GM23338 (cell line): ENCODE measurements at regions not wholly inside any gene's neighbourhood (a gene's known extent, or its start where the extent isn't known, plus 50 kb on each side); places are given as distances from the start of the nearest gene placed in this dataset.

ENCODE experiments used
- ATAC-seq: fragments of 200-7000 bp; cut with Tn5 transposase; 3 replicates; pipeline ENCODE4 v1.9.1; 2020
- DNase-seq: peaks from one replicate; pipeline ENCODE4 v3.0.0-alpha.2; 2015; ENCODE audit warnings: low spot score
- H2AFZ ChIP-seq: fragments of 200-600 bp; sonication (generic); 2 replicates; pipeline ENCODE4 v1.8.0; 2016; ENCODE audit warnings: antibody characterized with exemption, mild to moderate bottlenecking, moderate library complexity
- H3F3A ChIP-seq: fragments of 200-600 bp; sonication (generic); replicated peaks from 2 replicates; pipeline ENCODE4 v1.8.0; 2017; ENCODE audit warnings: antibody characterized with exemption, mixed run types, low read depth
- H3K27ac ChIP-seq: fragments of 200-600 bp; sonication (generic); 2 replicates; pipeline ENCODE4 v1.6.1; 2016; ENCODE audit warnings: low read depth
- H3K27me3 ChIP-seq: fragments of 200-600 bp; sonication (generic); 2 replicates; pipeline ENCODE4 v1.8.0; 2016; ENCODE audit warnings: mild to moderate bottlenecking, mixed run types, moderate library complexity; ENCODE audit not compliant: insufficient read depth
- H3K36me3 ChIP-seq: fragments of 200-600 bp; sonication (generic); 2 replicates; pipeline ENCODE4 v1.8.0; 2016; ENCODE audit warnings: mild to moderate bottlenecking; ENCODE audit not compliant: insufficient read depth
- H3K4me1 ChIP-seq: fragments of 200-600 bp; sonication (generic); 2 replicates; pipeline ENCODE4 v1.8.0; 2016; ENCODE audit warnings: mild to moderate bottlenecking, moderate library complexity; ENCODE audit not compliant: insufficient read depth
- H3K4me2 ChIP-seq: fragments of 200-600 bp; sonication (generic); 2 replicates; pipeline ENCODE4 v1.7.1; 2017; ENCODE audit warnings: mixed run types
- H3K4me3 ChIP-seq: fragments of 200-600 bp; sonication (generic); 2 replicates; pipeline ENCODE4 v1.6.1; 2016; ENCODE audit warnings: mixed run types
- H3K79me2 ChIP-seq: fragments of 200-600 bp; sonication (generic); replicated peaks from 2 replicates; pipeline ENCODE4 v1.8.0; 2017; ENCODE audit warnings: mild to moderate bottlenecking; ENCODE audit not compliant: insufficient read depth
- H3K9me2 ChIP-seq: fragments of 200-600 bp; sonication (generic); 2 replicates; pipeline ENCODE4 v1.8.0; 2017; ENCODE audit not compliant: insufficient read depth
- H4K20me1 ChIP-seq: fragments of 200-600 bp; sonication (generic); replicated peaks from 2 replicates; pipeline ENCODE4 v1.8.0; 2017; ENCODE audit warnings: mild to moderate bottlenecking; ENCODE audit not compliant: insufficient read depth
- H3K27ac Mint-ChIP-seq: 2 replicates; pipeline ENCODE4 v1.8.0; 2020; ENCODE audit warnings: inconsistent platforms, mild to moderate bottlenecking, moderate library complexity, mixed read lengths
- H3K27me3 Mint-ChIP-seq: 3 replicates; pipeline ENCODE4 v1.8.0; 2022; ENCODE audit warnings: low read depth, mild to moderate bottlenecking, moderate library complexity, mixed read lengths, inconsistent platforms; ENCODE audit not compliant: insufficient read depth, poor library complexity
- H3K36me3 Mint-ChIP-seq: 3 replicates; pipeline ENCODE4 v1.8.0; 2021; ENCODE audit warnings: low read depth, mild to moderate bottlenecking, inconsistent platforms, moderate library complexity, mixed read lengths
- H3K4me1 Mint-ChIP-seq: 3 replicates; pipeline ENCODE4 v1.8.0; 2020; ENCODE audit warnings: mild to moderate bottlenecking, inconsistent platforms, mixed read lengths
- H3K4me3 Mint-ChIP-seq: 3 replicates; pipeline ENCODE4 v1.8.0; 2021; ENCODE audit warnings: moderate library complexity, mild to moderate bottlenecking, inconsistent platforms, mixed read lengths
- H3K9me3 Mint-ChIP-seq: 3 replicates; pipeline ENCODE4 v1.8.0; 2020; ENCODE audit warnings: moderate library complexity, mild to moderate bottlenecking, inconsistent platforms, mixed read lengths
- CREB1 ChIP-seq: fragments of 250-450 bp; sonication (Bioruptor Pico); IDR thresholded peaks from 2 replicates; pipeline ENCODE4 v1.5.0; 2020; ENCODE audit warnings: low read depth, mild to moderate bottlenecking, moderate library complexity
- EZH2phosphoT487 ChIP-seq: fragments of 200-600 bp; sonication (generic); IDR thresholded peaks from one replicate; pipeline ENCODE4 v1.8.1; 2018; ENCODE audit warnings: antibody characterized with exemption; ENCODE audit not compliant: unreplicated experiment
- JUNB ChIP-seq: IDR thresholded peaks from one replicate; pipeline ENCODE4 v1.6.1; 2016; ENCODE audit warnings: antibody characterized with exemption; ENCODE audit not compliant: unreplicated experiment
- POLR2AphosphoS5 ChIP-seq: IDR thresholded peaks from 2 replicates; pipeline ENCODE4 v1.6.1; 2016; ENCODE audit warnings: antibody characterized with exemption, low read depth
- STAT1 ChIP-seq: IDR thresholded peaks from one replicate; pipeline ENCODE4 v1.6.1; 2016; ENCODE audit warnings: antibody characterized with exemption; ENCODE audit not compliant: unreplicated experiment
- ZNF114 ChIP-seq: fragments of 250-450 bp; sonication (Bioruptor Pico); IDR thresholded peaks from 2 replicates; pipeline ENCODE4 v1.5.0; 2020; ENCODE audit warnings: mild to moderate bottlenecking, moderate library complexity
- ZNF331 ChIP-seq: fragments of 250-450 bp; sonication (Bioruptor Pico); IDR thresholded peaks from 2 replicates; pipeline ENCODE4 v1.5.0; 2020; ENCODE audit warnings: low read depth, mild to moderate bottlenecking, moderate library complexity
- TF ChIP-seq, protein P1 (sequence below): IDR thresholded peaks from 2 replicates; pipeline ENCODE4 v1.6.1; 2016; ENCODE audit warnings: antibody characterized with exemption
- TF ChIP-seq, protein P2 (sequence below): IDR thresholded peaks from one replicate; pipeline ENCODE4 v1.6.1; 2018; ENCODE audit warnings: antibody characterized with exemption; ENCODE audit not compliant: unreplicated experiment
- TF ChIP-seq, protein P3 (sequence below), 2 experiments: fragments of 200-600 bp in 1 of 2; sonication (generic) in 1 of 2; conservative IDR thresholded peaks; 2 replicates each; pipeline versions ENCODE4 v1.5.1 to v1.6.1; 2016 to 2017; ENCODE audit warnings: antibody characterized with exemption in 2 of 2, low read depth in 2 of 2, mild to moderate bottlenecking in 2 of 2, moderate library complexity in 1 of 2
- TF ChIP-seq, protein P4 (sequence below): fragments of 250-450 bp; sonication (Bioruptor Pico); IDR thresholded peaks from 2 replicates; pipeline ENCODE4 v1.5.0; 2020; ENCODE audit warnings: mild to moderate bottlenecking, moderate library complexity

DNA sequence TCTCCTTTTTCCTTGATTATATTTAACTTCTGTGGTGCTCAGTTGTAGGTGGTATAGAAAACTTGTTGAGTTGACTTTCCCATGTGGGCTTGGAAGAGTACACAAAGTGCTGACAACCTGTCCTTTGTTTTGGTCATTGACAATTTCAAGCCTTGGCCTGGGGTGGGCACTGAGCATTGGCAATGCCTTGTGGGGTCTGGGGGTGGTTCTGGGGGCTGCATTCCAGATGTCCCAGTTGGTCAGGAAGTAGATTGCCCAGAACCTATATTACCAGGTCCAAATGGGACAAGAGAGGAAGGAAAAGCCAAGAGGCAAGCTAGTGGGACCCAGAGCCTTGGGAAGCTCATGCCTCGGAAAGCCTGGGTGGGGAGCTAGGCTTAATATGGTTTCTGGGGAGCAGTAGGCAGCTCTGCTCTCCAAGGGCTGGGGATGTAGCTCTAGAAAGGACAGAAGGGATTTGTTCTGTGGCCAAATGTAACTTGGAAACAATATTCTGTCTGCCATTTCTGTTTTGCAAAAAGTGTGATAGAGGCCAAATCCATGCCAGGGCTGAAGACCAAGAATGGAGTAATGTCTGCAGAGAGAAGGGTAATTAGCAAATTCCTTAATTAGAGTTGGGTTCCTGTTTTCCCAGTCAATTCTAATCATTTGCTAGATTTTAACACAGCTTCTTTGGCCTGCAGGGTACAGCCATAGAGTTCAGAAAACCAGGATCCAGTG lies 87.4 kb downstream of the SLC4A3 start (continued):
- TF ChIP-seq, protein P1, sequence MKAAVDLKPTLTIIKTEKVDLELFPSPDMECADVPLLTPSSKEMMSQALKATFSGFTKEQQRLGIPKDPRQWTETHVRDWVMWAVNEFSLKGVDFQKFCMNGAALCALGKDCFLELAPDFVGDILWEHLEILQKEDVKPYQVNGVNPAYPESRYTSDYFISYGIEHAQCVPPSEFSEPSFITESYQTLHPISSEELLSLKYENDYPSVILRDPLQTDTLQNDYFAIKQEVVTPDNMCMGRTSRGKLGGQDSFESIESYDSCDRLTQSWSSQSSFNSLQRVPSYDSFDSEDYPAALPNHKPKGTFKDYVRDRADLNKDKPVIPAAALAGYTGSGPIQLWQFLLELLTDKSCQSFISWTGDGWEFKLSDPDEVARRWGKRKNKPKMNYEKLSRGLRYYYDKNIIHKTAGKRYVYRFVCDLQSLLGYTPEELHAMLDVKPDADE = no peak
- TF ChIP-seq ZNF114 (CRISPR knock-in tag) (no peak), JUNB (no peak), CREB1 (CRISPR knock-in tag) (no peak), ZNF331 (no peak)
- TF ChIP-seq, protein P2, sequence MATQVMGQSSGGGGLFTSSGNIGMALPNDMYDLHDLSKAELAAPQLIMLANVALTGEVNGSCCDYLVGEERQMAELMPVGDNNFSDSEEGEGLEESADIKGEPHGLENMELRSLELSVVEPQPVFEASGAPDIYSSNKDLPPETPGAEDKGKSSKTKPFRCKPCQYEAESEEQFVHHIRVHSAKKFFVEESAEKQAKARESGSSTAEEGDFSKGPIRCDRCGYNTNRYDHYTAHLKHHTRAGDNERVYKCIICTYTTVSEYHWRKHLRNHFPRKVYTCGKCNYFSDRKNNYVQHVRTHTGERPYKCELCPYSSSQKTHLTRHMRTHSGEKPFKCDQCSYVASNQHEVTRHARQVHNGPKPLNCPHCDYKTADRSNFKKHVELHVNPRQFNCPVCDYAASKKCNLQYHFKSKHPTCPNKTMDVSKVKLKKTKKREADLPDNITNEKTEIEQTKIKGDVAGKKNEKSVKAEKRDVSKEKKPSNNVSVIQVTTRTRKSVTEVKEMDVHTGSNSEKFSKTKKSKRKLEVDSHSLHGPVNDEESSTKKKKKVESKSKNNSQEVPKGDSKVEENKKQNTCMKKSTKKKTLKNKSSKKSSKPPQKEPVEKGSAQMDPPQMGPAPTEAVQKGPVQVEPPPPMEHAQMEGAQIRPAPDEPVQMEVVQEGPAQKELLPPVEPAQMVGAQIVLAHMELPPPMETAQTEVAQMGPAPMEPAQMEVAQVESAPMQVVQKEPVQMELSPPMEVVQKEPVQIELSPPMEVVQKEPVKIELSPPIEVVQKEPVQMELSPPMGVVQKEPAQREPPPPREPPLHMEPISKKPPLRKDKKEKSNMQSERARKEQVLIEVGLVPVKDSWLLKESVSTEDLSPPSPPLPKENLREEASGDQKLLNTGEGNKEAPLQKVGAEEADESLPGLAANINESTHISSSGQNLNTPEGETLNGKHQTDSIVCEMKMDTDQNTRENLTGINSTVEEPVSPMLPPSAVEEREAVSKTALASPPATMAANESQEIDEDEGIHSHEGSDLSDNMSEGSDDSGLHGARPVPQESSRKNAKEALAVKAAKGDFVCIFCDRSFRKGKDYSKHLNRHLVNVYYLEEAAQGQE = no peak
- TF ChIP-seq, protein P3, sequence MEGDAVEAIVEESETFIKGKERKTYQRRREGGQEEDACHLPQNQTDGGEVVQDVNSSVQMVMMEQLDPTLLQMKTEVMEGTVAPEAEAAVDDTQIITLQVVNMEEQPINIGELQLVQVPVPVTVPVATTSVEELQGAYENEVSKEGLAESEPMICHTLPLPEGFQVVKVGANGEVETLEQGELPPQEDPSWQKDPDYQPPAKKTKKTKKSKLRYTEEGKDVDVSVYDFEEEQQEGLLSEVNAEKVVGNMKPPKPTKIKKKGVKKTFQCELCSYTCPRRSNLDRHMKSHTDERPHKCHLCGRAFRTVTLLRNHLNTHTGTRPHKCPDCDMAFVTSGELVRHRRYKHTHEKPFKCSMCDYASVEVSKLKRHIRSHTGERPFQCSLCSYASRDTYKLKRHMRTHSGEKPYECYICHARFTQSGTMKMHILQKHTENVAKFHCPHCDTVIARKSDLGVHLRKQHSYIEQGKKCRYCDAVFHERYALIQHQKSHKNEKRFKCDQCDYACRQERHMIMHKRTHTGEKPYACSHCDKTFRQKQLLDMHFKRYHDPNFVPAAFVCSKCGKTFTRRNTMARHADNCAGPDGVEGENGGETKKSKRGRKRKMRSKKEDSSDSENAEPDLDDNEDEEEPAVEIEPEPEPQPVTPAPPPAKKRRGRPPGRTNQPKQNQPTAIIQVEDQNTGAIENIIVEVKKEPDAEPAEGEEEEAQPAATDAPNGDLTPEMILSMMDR (conservative IDR thresholded peaks at IDR 0.05; ENCODE audit: low read depth in 2 of 2) = no peak

DNA sequence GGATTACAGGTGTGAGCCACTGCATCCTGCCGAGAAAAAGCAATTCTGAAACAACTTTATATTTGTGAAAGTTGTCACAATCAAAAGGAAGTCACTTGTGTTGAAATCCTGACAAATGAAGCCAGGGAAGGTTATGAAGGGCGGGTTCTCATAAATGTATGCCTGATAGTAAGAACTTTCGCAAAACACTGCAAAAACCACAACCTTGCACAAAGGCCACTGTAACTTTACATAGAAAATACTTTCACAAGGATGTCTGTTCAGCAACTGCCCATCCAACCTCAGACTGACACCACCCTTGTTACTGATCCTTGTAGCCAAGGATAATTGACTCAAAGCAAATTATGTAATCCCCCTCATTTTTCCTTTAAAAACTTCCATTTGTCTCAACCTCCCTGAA lies 90.6 kb downstream of the SLC4A3 start:
- H4K20me1 ChIP-seq = no peaks in the 10 kb centered on the region
- H3K27ac Mint-ChIP-seq = no peak overlapping the region
- DNase-seq = no peak
- no peaks in the 10 kb centered on the region for H3K4me1 Mint-ChIP-seq
- H3K4me3 Mint-ChIP-seq = no peak overlapping the region
- no peak overlapping the region for H2AFZ ChIP-seq
- peaks cover 4% of the 10 kb centered on the region; the same call in 2 of the 3 replicates for H3K36me3 Mint-ChIP-seq
- H3K79me2 ChIP-seq = no peaks in the 10 kb centered on the region
- H3K9me2 ChIP-seq = peaks cover 7% of the 10 kb centered on the region; the same call in 1 of the 2 replicates
- no peaks in the 10 kb centered on the region for H3K27me3 ChIP-seq
- no peak overlapping the region for H3K4me2 ChIP-seq
- no peaks in the 10 kb centered on the region for H3K4me1 ChIP-seq
- H3K4me3 ChIP-seq = no peak overlapping the region
- no peak overlapping the region for H3K27ac ChIP-seq
- H3K9me3 Mint-ChIP-seq = peaks cover 11% of the 10 kb centered on the region
- no peaks in the 10 kb centered on the region for H3K36me3 ChIP-seq
- no peak for ATAC-seq
- H3K27me3 Mint-ChIP-seq = peaks cover 2% of the 10 kb centered on the region
- H3F3A ChIP-seq = no peaks in the 10 kb centered on the region
- TF ChIP-seq STAT1 (no peak), JUNB (no peak), POLR2AphosphoS5 (no peak), EZH2phosphoT487 (no peak), ZNF331 (no peak)
- TF ChIP-seq, protein P1 = no peak
- TF ChIP-seq, protein P4, sequence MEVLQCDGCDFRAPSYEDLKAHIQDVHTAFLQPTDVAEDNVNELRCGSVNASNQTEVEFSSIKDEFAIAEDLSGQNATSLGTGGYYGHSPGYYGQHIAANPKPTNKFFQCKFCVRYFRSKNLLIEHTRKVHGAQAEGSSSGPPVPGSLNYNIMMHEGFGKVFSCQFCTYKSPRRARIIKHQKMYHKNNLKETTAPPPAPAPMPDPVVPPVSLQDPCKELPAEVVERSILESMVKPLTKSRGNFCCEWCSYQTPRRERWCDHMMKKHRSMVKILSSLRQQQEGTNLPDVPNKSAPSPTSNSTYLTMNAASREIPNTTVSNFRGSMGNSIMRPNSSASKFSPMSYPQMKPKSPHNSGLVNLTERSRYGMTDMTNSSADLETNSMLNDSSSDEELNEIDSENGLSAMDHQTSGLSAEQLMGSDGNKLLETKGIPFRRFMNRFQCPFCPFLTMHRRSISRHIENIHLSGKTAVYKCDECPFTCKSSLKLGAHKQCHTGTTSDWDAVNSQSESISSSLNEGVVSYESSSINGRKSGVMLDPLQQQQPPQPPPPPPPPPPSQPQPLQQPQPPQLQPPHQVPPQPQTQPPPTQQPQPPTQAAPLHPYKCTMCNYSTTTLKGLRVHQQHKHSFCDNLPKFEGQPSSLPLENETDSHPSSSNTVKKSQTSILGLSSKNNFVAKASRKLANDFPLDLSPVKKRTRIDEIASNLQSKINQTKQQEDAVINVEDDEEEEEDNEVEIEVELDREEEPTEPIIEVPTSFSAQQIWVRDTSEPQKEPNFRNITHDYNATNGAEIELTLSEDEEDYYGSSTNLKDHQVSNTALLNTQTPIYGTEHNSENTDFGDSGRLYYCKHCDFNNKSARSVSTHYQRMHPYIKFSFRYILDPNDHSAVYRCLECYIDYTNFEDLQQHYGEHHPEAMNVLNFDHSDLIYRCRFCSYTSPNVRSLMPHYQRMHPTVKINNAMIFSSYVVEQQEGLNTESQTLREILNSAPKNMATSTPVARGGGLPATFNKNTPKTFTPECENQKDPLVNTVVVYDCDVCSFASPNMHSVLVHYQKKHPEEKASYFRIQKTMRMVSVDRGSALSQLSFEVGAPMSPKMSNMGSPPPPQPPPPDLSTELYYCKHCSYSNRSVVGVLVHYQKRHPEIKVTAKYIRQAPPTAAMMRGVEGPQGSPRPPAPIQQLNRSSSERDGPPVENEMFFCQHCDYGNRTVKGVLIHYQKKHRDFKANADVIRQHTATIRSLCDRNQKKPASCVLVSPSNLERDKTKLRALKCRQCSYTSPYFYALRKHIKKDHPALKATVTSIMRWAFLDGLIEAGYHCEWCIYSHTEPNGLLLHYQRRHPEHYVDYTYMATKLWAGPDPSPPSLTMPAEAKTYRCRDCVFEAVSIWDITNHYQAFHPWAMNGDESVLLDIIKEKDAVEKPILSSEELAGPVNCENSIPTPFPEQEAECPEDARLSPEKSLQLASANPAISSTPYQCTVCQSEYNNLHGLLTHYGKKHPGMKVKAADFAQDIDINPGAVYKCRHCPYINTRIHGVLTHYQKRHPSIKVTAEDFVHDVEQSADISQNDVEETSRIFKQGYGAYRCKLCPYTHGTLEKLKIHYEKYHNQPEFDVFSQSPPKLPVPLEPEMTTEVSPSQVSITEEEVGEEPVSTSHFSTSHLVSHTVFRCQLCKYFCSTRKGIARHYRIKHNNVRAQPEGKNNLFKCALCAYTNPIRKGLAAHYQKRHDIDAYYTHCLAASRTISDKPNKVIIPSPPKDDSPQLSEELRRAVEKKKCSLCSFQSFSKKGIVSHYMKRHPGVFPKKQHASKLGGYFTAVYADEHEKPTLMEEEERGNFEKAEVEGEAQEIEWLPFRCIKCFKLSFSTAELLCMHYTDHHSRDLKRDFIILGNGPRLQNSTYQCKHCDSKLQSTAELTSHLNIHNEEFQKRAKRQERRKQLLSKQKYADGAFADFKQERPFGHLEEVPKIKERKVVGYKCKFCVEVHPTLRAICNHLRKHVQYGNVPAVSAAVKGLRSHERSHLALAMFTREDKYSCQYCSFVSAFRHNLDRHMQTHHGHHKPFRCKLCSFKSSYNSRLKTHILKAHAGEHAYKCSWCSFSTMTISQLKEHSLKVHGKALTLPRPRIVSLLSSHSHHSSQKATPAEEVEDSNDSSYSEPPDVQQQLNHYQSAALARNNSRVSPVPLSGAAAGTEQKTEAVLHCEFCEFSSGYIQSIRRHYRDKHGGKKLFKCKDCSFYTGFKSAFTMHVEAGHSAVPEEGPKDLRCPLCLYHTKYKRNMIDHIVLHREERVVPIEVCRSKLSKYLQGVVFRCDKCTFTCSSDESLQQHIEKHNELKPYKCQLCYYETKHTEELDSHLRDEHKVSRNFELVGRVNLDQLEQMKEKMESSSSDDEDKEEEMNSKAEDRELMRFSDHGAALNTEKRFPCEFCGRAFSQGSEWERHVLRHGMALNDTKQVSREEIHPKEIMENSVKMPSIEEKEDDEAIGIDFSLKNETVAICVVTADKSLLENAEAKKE = no peak
